ENCODE measurements at regions not wholly inside any gene's neighbourhood (a gene's known extent, or its start where the extent isn't known, plus 50 kb on each side); places are given as distances from the start of the nearest gene placed in this dataset.
"Not testable (repeated sequence)": the region's sequence is repeated elsewhere in the genome, so short reads cannot be mapped to it uniquely, and the experiment has no call there.

GRCh38 chr7:19284596-19285300 lies 139.5 kb upstream of the FERD3L start:
- H3K9me3 ChIP-seq (ENCODE audit: control insufficient read depth in 2 of 2, low read length in 2 of 2): peaks cover 0 to 2% of the 10 kb centered on the region in 2 donors
- no peaks in the 10 kb centered on the region for H3K36me3 ChIP-seq (ENCODE audit: control insufficient read depth in 2 of 2, insufficient read depth in 2 of 2, low read length in 2 of 2)
- H3K4me3 ChIP-seq (ENCODE audit: low read length in 2 of 2): no peak overlapping the region
- H3K27ac ChIP-seq (ENCODE audit: low read length): no peak overlapping the region
- H3K27me3 ChIP-seq (ENCODE audit: control insufficient read depth in 1 of 2, insufficient read depth in 2 of 2, low read length in 2 of 2): no peaks in the 10 kb centered on the region
- no peaks in the 10 kb centered on the region for H3K4me1 ChIP-seq (ENCODE audit: control insufficient read depth, insufficient read depth, low read length)
- H3K9ac ChIP-seq (ENCODE audit: low read length in 2 of 2): no peak overlapping the region

- Histone ChIP-seq H3K27ac (ENCODE audit: low read length) (no peak overlapping the region), H3K36me3 (ENCODE audit: control insufficient read depth in 2 of 2, insufficient read depth in 2 of 2, low read length in 2 of 2) (no peaks in the 10 kb centered on the region), H3K4me3 (ENCODE audit: low read length in 2 of 2) (no peak overlapping the region), H3K27me3 (ENCODE audit: control insufficient read depth in 1 of 2, insufficient read depth in 2 of 2, low read length in 2 of 2) (no peaks in the 10 kb centered on the region), H3K4me1 (ENCODE audit: control insufficient read depth, insufficient read depth, low read length) (no peaks in the 10 kb centered on the region), H3K9ac (ENCODE audit: low read length in 2 of 2) (no peak overlapping the region), H3K9me3 (ENCODE audit: control insufficient read depth in 2 of 2, low read length in 2 of 2) (peaks cover 3 to 5% of the 10 kb centered on the region in 2 donors)
These were observed 138.9 kb upstream of the FERD3L start for GRCh38 chr7:19284136-19284535.

GRCh38 chr7:19275000-19275399 lies 129.8 kb upstream of the FERD3L start:
- H3K4me1 ChIP-seq (ENCODE audit: control insufficient read depth, insufficient read depth, low read length): no peaks in the 10 kb centered on the region
- no peaks in the 10 kb centered on the region for H3K27me3 ChIP-seq (ENCODE audit: control insufficient read depth in 1 of 2, insufficient read depth in 2 of 2, low read length in 2 of 2)
- H3K9ac ChIP-seq (ENCODE audit: low read length in 2 of 2): no peak overlapping the region
- no peaks in the 10 kb centered on the region for H3K36me3 ChIP-seq (ENCODE audit: control insufficient read depth in 2 of 2, insufficient read depth in 2 of 2, low read length in 2 of 2)
- H3K9me3 ChIP-seq (ENCODE audit: control insufficient read depth in 2 of 2, low read length in 2 of 2): peaks cover 3 to 5% of the 10 kb centered on the region in 2 donors
- H3K4me3 ChIP-seq (ENCODE audit: low read length in 2 of 2): no peak overlapping the region
- no peak overlapping the region for H3K27ac ChIP-seq (ENCODE audit: low read length)

- H3K9ac ChIP-seq (ENCODE audit: low read length in 2 of 2); H3K4me1 ChIP-seq (ENCODE audit: control insufficient read depth, insufficient read depth, low read length); H3K27ac ChIP-seq (ENCODE audit: low read length); H3K9me3 ChIP-seq (ENCODE audit: control insufficient read depth in 2 of 2, low read length in 2 of 2); H3K36me3 ChIP-seq (ENCODE audit: control insufficient read depth in 2 of 2, insufficient read depth in 2 of 2, low read length in 2 of 2); H3K4me3 ChIP-seq (ENCODE audit: low read length in 2 of 2); H3K27me3 ChIP-seq (ENCODE audit: control insufficient read depth in 1 of 2, insufficient read depth in 2 of 2, low read length in 2 of 2): not testable (repeated sequence)
These were observed 127.1 kb upstream of the FERD3L start for GRCh38 chr7:19272329-19272728.

GRCh38 chr7:19269301-19269700 lies 124.1 kb upstream of the FERD3L start:
- no peaks in the 10 kb centered on the region for H3K9me3 ChIP-seq (ENCODE audit: control insufficient read depth in 2 of 2, low read length in 2 of 2)
- H3K27me3 ChIP-seq (ENCODE audit: control insufficient read depth in 1 of 2, insufficient read depth in 2 of 2, low read length in 2 of 2): no peaks in the 10 kb centered on the region
- no peak overlapping the region for H3K9ac ChIP-seq (ENCODE audit: low read length in 2 of 2)
- no peaks in the 10 kb centered on the region for H3K36me3 ChIP-seq (ENCODE audit: control insufficient read depth in 2 of 2, insufficient read depth in 2 of 2, low read length in 2 of 2)
- H3K4me3 ChIP-seq (ENCODE audit: low read length in 2 of 2): no peak overlapping the region
- no peak overlapping the region for H3K27ac ChIP-seq (ENCODE audit: low read length)
- no peaks in the 10 kb centered on the region for H3K4me1 ChIP-seq (ENCODE audit: control insufficient read depth, insufficient read depth, low read length)

- H3K9me3 ChIP-seq (ENCODE audit: control insufficient read depth in 2 of 2, low read length in 2 of 2): no peaks in the 10 kb centered on the region
- no peaks in the 10 kb centered on the region for H3K36me3 ChIP-seq (ENCODE audit: control insufficient read depth in 2 of 2, insufficient read depth in 2 of 2, low read length in 2 of 2)
- H3K4me1 ChIP-seq (ENCODE audit: control insufficient read depth, insufficient read depth, low read length): no peaks in the 10 kb centered on the region
- H3K4me3 ChIP-seq (ENCODE audit: low read length in 2 of 2): no peak overlapping the region
- H3K27me3 ChIP-seq (ENCODE audit: control insufficient read depth in 1 of 2, insufficient read depth in 2 of 2, low read length in 2 of 2): no peaks in the 10 kb centered on the region
- no peak overlapping the region for H3K27ac ChIP-seq (ENCODE audit: low read length)
- no peak overlapping the region for H3K9ac ChIP-seq (ENCODE audit: low read length in 2 of 2)
These were observed 123.5 kb upstream of the FERD3L start for GRCh38 chr7:19268737-19269136.

GRCh38 chr7:19262826-19263225 lies 117.6 kb upstream of the FERD3L start:
- Histone ChIP-seq H3K9ac (ENCODE audit: low read length in 2 of 2) (no peak overlapping the region), H3K27ac (ENCODE audit: low read length) (no peak overlapping the region), H3K27me3 (ENCODE audit: control insufficient read depth in 1 of 2, insufficient read depth in 2 of 2, low read length in 2 of 2) (no peaks in the 10 kb centered on the region), H3K4me1 (ENCODE audit: control insufficient read depth, insufficient read depth, low read length) (no peaks in the 10 kb centered on the region), H3K9me3 (ENCODE audit: control insufficient read depth in 2 of 2, low read length in 2 of 2) (no peaks in the 10 kb centered on the region), H3K36me3 (ENCODE audit: control insufficient read depth in 2 of 2, insufficient read depth in 2 of 2, low read length in 2 of 2) (no peaks in the 10 kb centered on the region), H3K4me3 (ENCODE audit: low read length in 2 of 2) (no peak overlapping the region)

GRCh38 chr7:19249281-19249680 lies 104.1 kb upstream of the FERD3L start:
- Histone ChIP-seq H3K4me3 (ENCODE audit: low read length in 2 of 2) (no peak overlapping the region), H3K4me1 (ENCODE audit: control insufficient read depth, insufficient read depth, low read length) (no peaks in the 10 kb centered on the region), H3K9me3 (ENCODE audit: control insufficient read depth in 2 of 2, low read length in 2 of 2) (no peaks in the 10 kb centered on the region), H3K27me3 (ENCODE audit: control insufficient read depth in 1 of 2, insufficient read depth in 2 of 2, low read length in 2 of 2) (no peaks in the 10 kb centered on the region), H3K27ac (ENCODE audit: low read length) (no peak overlapping the region), H3K36me3 (ENCODE audit: control insufficient read depth in 2 of 2, insufficient read depth in 2 of 2, low read length in 2 of 2) (no peaks in the 10 kb centered on the region), H3K9ac (ENCODE audit: low read length in 2 of 2) (no peak overlapping the region)

- Histone ChIP-seq H3K9me3 (ENCODE audit: control insufficient read depth in 2 of 2, low read length in 2 of 2) (no peaks in the 10 kb centered on the region), H3K36me3 (ENCODE audit: control insufficient read depth in 2 of 2, insufficient read depth in 2 of 2, low read length in 2 of 2) (no peaks in the 10 kb centered on the region), H3K4me1 (ENCODE audit: control insufficient read depth, insufficient read depth, low read length) (no peaks in the 10 kb centered on the region), H3K27me3 (ENCODE audit: control insufficient read depth in 1 of 2, insufficient read depth in 2 of 2, low read length in 2 of 2) (no peaks in the 10 kb centered on the region), H3K4me3 (ENCODE audit: low read length in 2 of 2) (no peak overlapping the region), H3K27ac (ENCODE audit: low read length) (no peak overlapping the region), H3K9ac (ENCODE audit: low read length in 2 of 2) (no peak overlapping the region)
These were observed 103.5 kb upstream of the FERD3L start for GRCh38 chr7:19248681-19249080.

- Histone ChIP-seq H3K27me3 (ENCODE audit: control insufficient read depth in 1 of 2, insufficient read depth in 2 of 2, low read length in 2 of 2) (no peaks in the 10 kb centered on the region), H3K9me3 (ENCODE audit: control insufficient read depth in 2 of 2, low read length in 2 of 2) (no peaks in the 10 kb centered on the region), H3K36me3 (ENCODE audit: control insufficient read depth in 2 of 2, insufficient read depth in 2 of 2, low read length in 2 of 2) (no peaks in the 10 kb centered on the region), H3K4me1 (ENCODE audit: control insufficient read depth, insufficient read depth, low read length) (no peaks in the 10 kb centered on the region), H3K27ac (ENCODE audit: low read length) (no peak overlapping the region), H3K9ac (ENCODE audit: low read length in 2 of 2) (no peak overlapping the region), H3K4me3 (ENCODE audit: low read length in 2 of 2) (no peak overlapping the region)
These were observed 102.9 kb upstream of the FERD3L start for GRCh38 chr7:19248115-19248514.

GRCh38 chr7:19247017-19247416 lies 101.8 kb upstream of the FERD3L start:
- Histone ChIP-seq H3K9ac (ENCODE audit: low read length in 2 of 2) (no peak overlapping the region), H3K9me3 (ENCODE audit: control insufficient read depth in 2 of 2, low read length in 2 of 2) (peaks cover 0 to 4% of the 10 kb centered on the region in 2 donors), H3K4me3 (ENCODE audit: low read length in 2 of 2) (no peak overlapping the region)

More at GRCh38 chr7:19247017-19247416, 101.8 kb upstream of the FERD3L start:
- Histone ChIP-seq H3K36me3 (ENCODE audit: control insufficient read depth in 2 of 2, insufficient read depth in 2 of 2, low read length in 2 of 2) (no peaks in the 10 kb centered on the region), H3K4me1 (ENCODE audit: control insufficient read depth, insufficient read depth, low read length) (no peaks in the 10 kb centered on the region), H3K27ac (ENCODE audit: low read length) (no peak overlapping the region), H3K27me3 (ENCODE audit: control insufficient read depth in 1 of 2, insufficient read depth in 2 of 2, low read length in 2 of 2) (no peaks in the 10 kb centered on the region)
